ENCODE measurements at regions not wholly inside any gene's neighbourhood (a gene's known extent, or its start where the extent isn't known, plus 50 kb on each side); places are given as distances from the start of the nearest gene placed in this dataset.

- no peak for DNase-seq (ENCODE audit: low spot score in 2 of 2)
- Histone ChIP-seq H3K4me3 (no peak overlapping the region), H3K36me3 (no peaks in the 10 kb centered on the region), H3K27ac (no peak overlapping the region), H3K9me3 (no peaks in the 10 kb centered on the region), H3K4me1 (no peaks in the 10 kb centered on the region), H3K27me3 (no peaks in the 10 kb centered on the region)
- TF ChIP-seq CTCF (IDR thresholded peaks at IDR 0.05), result no peak
- intact Hi-C loops (cut with DNase I), result no loop called here
Observed at GRCh38 chr6:147142684-147143245, 61.5 kb upstream of the STXBP5 start.

- no peak for DNase-seq (ENCODE audit: low spot score in 2 of 2)
- no peaks in the 10 kb centered on the region for H3K4me1 ChIP-seq
- no peak overlapping the region for H3K4me3 ChIP-seq
- H3K36me3 ChIP-seq, result no peaks in the 10 kb centered on the region
- H3K27me3 ChIP-seq, result no peaks in the 10 kb centered on the region
- TF ChIP-seq CTCF (IDR thresholded peaks at IDR 0.05), result no peak
- no peak overlapping the region for H3K27ac ChIP-seq
- intact Hi-C loops (cut with DNase I), result no loop called here
- H3K9me3 ChIP-seq, result no peaks in the 10 kb centered on the region
Observed at GRCh38 chr6:147149092-147149491, 55.1 kb upstream of the STXBP5 start.

GRCh38 chr6:147149826-147150225 is 54.4 kb upstream of the STXBP5 start:
- H3K36me3 ChIP-seq, result no peaks in the 10 kb centered on the region
- no peak overlapping the region for H3K27ac ChIP-seq
- no peak overlapping the region for H3K4me3 ChIP-seq
- no peaks in the 10 kb centered on the region for H3K4me1 ChIP-seq
- H3K9me3 ChIP-seq, result no peaks in the 10 kb centered on the region
- TF ChIP-seq CTCF (IDR thresholded peaks at IDR 0.05), result no peak
- intact Hi-C loops (cut with DNase I), result no loop called here
- no peak for DNase-seq (ENCODE audit: low spot score in 2 of 2)
- H3K27me3 ChIP-seq, result no peaks in the 10 kb centered on the region

GRCh38 chr6:147150293-147150692 is 53.9 kb upstream of the STXBP5 start:
- Histone ChIP-seq H3K4me3 (no peak overlapping the region), H3K9me3 (no peaks in the 10 kb centered on the region), H3K4me1 (no peaks in the 10 kb centered on the region), H3K36me3 (no peaks in the 10 kb centered on the region), H3K27ac (no peak overlapping the region), H3K27me3 (no peaks in the 10 kb centered on the region)
- no peak for TF ChIP-seq CTCF (IDR thresholded peaks at IDR 0.05)
- intact Hi-C loops (cut with DNase I), result no loop called here
- DNase-seq (ENCODE audit: low spot score in 2 of 2), result no peak

Measured in ascending aorta (tissue), 2 donors.